ENCODE measurements at regions not wholly inside any gene's neighbourhood (a gene's known extent, or its start where the extent isn't known, plus 50 kb on each side); places are given as distances from the start of the nearest gene placed in this dataset.

DNA sequence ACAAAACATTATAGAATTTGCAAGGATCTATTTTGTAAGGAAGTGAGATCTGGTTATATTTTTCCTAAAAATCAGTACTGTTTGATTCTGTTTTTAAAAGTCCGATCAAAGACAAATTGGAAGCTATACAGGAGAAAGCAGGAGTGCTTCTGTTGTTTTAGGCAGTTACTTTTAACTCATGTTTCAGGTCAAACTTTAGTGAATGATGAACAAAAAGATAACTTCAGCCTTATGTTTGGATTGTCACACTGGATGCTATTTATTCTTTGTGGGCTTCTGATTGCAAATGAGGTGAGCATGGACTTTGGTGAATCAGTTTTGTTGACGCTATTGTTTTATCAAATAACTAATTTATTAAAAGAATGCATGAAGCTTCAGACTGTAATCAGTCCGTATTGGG lies 228.7 kb upstream of the SLC35B3 start:
- Histone ChIP-seq H3K27me3 (ENCODE audit: insufficient read depth, poor library complexity, severe bottlenecking) (no peaks in the 10 kb centered on the region), H3K9me3 (ENCODE audit: severe bottlenecking) (no peaks in the 10 kb centered on the region), H3K4me1 (ENCODE audit: insufficient read depth, poor library complexity, severe bottlenecking) (no peaks in the 10 kb centered on the region), H3K27ac (ENCODE audit: poor library complexity, severe bottlenecking) (no peak overlapping the region), H3K4me3 (ENCODE audit: severe bottlenecking) (no peak overlapping the region), H3K36me3 (ENCODE audit: low read depth) (no peaks in the 10 kb centered on the region)
- ATAC-seq (ENCODE audit: low read depth) (no peak), DNase-seq (ENCODE audit: low spot score) (no peak)
- TF ChIP-seq, protein P1, sequence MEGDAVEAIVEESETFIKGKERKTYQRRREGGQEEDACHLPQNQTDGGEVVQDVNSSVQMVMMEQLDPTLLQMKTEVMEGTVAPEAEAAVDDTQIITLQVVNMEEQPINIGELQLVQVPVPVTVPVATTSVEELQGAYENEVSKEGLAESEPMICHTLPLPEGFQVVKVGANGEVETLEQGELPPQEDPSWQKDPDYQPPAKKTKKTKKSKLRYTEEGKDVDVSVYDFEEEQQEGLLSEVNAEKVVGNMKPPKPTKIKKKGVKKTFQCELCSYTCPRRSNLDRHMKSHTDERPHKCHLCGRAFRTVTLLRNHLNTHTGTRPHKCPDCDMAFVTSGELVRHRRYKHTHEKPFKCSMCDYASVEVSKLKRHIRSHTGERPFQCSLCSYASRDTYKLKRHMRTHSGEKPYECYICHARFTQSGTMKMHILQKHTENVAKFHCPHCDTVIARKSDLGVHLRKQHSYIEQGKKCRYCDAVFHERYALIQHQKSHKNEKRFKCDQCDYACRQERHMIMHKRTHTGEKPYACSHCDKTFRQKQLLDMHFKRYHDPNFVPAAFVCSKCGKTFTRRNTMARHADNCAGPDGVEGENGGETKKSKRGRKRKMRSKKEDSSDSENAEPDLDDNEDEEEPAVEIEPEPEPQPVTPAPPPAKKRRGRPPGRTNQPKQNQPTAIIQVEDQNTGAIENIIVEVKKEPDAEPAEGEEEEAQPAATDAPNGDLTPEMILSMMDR (IDR thresholded peaks at IDR 0.05; ENCODE audit: poor library complexity, severe bottlenecking), result no peak

DNA sequence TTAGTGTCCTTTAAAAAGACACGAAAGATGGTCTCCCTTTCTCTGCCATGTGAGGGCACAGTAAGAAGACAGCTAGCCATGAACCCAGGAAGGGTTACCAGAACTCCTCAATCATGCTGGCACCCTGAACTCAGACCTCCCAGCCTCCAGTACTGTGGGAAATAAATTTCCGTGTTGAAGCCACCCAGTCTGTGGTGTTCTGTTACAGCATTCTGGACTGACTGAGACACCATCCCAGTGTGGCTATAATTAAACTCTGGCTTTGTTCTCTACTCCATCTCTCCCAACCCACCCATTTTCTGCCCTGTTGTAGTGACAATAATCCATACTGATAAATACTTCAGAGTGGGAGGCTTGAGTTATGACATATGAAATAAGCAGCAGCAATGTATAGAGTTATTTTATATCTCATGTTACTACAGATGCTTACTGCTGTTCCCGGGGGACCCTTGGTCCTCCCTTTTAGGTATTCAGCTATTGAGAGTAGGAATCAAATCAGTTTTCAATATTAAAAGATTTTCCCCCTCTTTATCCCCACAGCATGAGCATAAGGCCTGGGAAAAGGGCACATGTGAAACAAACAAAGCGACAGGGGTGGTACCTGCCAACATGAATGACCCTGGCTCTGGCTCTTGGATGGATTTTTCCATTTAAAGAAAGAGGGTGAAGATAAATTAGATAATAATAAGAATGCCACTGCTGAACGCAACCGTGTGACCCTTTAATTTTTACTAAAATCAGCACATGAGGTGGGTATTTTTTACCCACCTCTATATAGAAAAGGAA lies 224.3 kb upstream of the SLC35B3 start:
- Histone ChIP-seq H3K27me3 (ENCODE audit: insufficient read depth, poor library complexity, severe bottlenecking) (no peaks in the 10 kb centered on the region), H3K4me1 (ENCODE audit: insufficient read depth, poor library complexity, severe bottlenecking) (no peaks in the 10 kb centered on the region), H3K36me3 (ENCODE audit: low read depth) (no peaks in the 10 kb centered on the region), H3K9me3 (ENCODE audit: severe bottlenecking) (no peaks in the 10 kb centered on the region), H3K27ac (ENCODE audit: poor library complexity, severe bottlenecking) (no peak overlapping the region), H3K4me3 (ENCODE audit: severe bottlenecking) (no peak overlapping the region)
- TF ChIP-seq, protein P1 (IDR thresholded peaks at IDR 0.05; ENCODE audit: poor library complexity, severe bottlenecking), result no peak
- no peak for ATAC-seq (ENCODE audit: low read depth)
- DNase-seq (ENCODE audit: low spot score), result no peak

DNA sequence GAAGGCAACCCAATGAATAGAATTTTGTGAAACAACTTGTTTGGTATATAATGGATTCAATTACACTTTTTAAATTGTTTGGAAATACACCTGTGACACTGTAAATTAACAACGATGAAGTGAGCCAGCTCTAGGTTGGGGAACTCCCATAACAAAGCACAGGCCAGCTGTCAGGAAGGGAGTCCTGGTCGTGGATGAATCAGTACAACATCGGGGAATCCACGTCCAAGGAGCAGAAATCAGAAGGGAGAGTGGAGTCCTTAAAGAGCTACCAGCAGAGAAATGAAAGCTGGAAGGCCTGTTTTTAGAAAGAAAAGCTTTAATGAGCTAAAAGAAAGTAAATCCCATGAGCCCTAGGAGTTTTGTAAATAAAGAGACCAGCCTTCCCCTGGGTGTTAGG lies 223.1 kb upstream of the SLC35B3 start:
- TF ChIP-seq, protein P1 (IDR thresholded peaks at IDR 0.05; ENCODE audit: poor library complexity, severe bottlenecking), result no peak
- Histone ChIP-seq H3K27me3 (ENCODE audit: insufficient read depth, poor library complexity, severe bottlenecking) (no peaks in the 10 kb centered on the region), H3K4me1 (ENCODE audit: insufficient read depth, poor library complexity, severe bottlenecking) (no peaks in the 10 kb centered on the region), H3K9me3 (ENCODE audit: severe bottlenecking) (no peaks in the 10 kb centered on the region), H3K4me3 (ENCODE audit: severe bottlenecking) (no peak overlapping the region), H3K27ac (ENCODE audit: poor library complexity, severe bottlenecking) (no peak overlapping the region), H3K36me3 (ENCODE audit: low read depth) (no peaks in the 10 kb centered on the region)
- ATAC-seq (ENCODE audit: low read depth) (no peak), DNase-seq (ENCODE audit: low spot score) (no peak)

DNA sequence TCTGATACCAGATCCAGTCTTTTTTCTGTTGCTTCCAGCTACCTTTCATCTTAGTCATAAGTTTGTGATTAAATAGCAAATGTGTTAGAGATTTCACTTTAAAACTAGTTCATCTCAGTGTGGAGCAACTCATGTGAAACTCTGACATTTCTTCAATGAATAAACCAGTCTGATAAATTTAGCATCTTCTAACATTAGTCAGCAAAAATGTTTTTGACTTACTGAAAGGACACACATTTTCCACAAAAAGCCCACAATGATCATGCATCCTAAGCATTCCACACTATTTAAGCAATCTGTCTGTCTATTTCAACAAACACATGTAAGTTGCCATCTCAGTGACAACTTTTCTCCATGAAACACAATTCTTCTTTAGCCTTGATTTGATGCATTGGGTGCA lies 222.2 kb upstream of the SLC35B3 start:
- H3K27ac ChIP-seq (ENCODE audit: poor library complexity, severe bottlenecking), result no peak overlapping the region
- ATAC-seq (ENCODE audit: low read depth), result no peak

More for the DNA sequence above, 222.2 kb upstream of the SLC35B3 start:
- no peak for DNase-seq (ENCODE audit: low spot score)
- Histone ChIP-seq H3K9me3 (ENCODE audit: severe bottlenecking) (no peaks in the 10 kb centered on the region), H3K4me1 (ENCODE audit: insufficient read depth, poor library complexity, severe bottlenecking) (no peaks in the 10 kb centered on the region), H3K27me3 (ENCODE audit: insufficient read depth, poor library complexity, severe bottlenecking) (no peaks in the 10 kb centered on the region), H3K36me3 (ENCODE audit: low read depth) (no peaks in the 10 kb centered on the region), H3K4me3 (ENCODE audit: severe bottlenecking) (no peak overlapping the region)
- TF ChIP-seq, protein P1 (IDR thresholded peaks at IDR 0.05; ENCODE audit: poor library complexity, severe bottlenecking), result no peak
